Mucosa of rectum (tissue), 2 donors: ENCODE measurements at regions not wholly inside any gene's neighbourhood (a gene's known extent, or its start where the extent isn't known, plus 50 kb on each side); places are given as distances from the start of the nearest gene placed in this dataset.
"Not testable (repeated sequence)": the region's sequence is repeated elsewhere in the genome, so short reads cannot be mapped to it uniquely, and the experiment has no call there.

ENCODE experiments used
- H3K27ac ChIP-seq, 2 donors: one replicate each; pipeline ENCODE4 v1.7.0; 2013; ENCODE audit warnings: inconsistent platforms in 2 of 2, low read depth in 2 of 2, low read length in 2 of 2
- H3K27me3 ChIP-seq, 2 donors: one replicate each; pipeline ENCODE4 v1.7.0; 2013; ENCODE audit warnings: low read length in 2 of 2; ENCODE audit not compliant: control insufficient read depth in 2 of 2, insufficient read depth in 2 of 2
- H3K36me3 ChIP-seq, 2 donors: one replicate each; pipeline ENCODE4 v1.7.0; 2013; ENCODE audit warnings: low read length in 2 of 2; ENCODE audit not compliant: control insufficient read depth in 2 of 2, insufficient read depth in 2 of 2
- H3K4me1 ChIP-seq, 2 donors: one replicate each; pipeline ENCODE4 v1.7.0; 2013; ENCODE audit warnings: low read length in 2 of 2, mild to moderate bottlenecking in 1 of 2; ENCODE audit not compliant: control insufficient read depth in 2 of 2, insufficient read depth in 2 of 2
- H3K4me3 ChIP-seq, 2 donors: one replicate each; pipeline ENCODE4 v1.7.0; 2013; ENCODE audit warnings: low read length in 2 of 2
- H3K9ac ChIP-seq, 2 donors: one replicate each; pipeline ENCODE4 v1.7.0; 2013; ENCODE audit warnings: low read length in 2 of 2, low read depth in 1 of 2, mild to moderate bottlenecking in 1 of 2
- H3K9me3 ChIP-seq, 2 donors: one replicate each; pipeline ENCODE4 v1.7.0; 2013; ENCODE audit warnings: low read length in 2 of 2; ENCODE audit not compliant: control insufficient read depth in 2 of 2
- donor health status: healthy.
- donor health status: Normal muscosa, but diverticular disease.

GRCh38 chr18:76708071-76708721, 114.2 kb upstream of the ZNF236 start:
- Histone ChIP-seq H3K27me3 (no peaks in the 10 kb centered on the region), H3K4me1 (no peaks in the 10 kb centered on the region), H3K36me3 (no peaks in the 10 kb centered on the region), H3K9me3 (no peaks in the 10 kb centered on the region), H3K4me3 (no peak overlapping the region), H3K27ac (no peak overlapping the region), H3K9ac (no peak overlapping the region)

GRCh38 chr18:76707534-76707933, 114.8 kb upstream of the ZNF236 start:
- no peak overlapping the region for H3K27ac ChIP-seq
- H3K4me3 ChIP-seq = no peak overlapping the region
- H3K27me3 ChIP-seq = no peaks in the 10 kb centered on the region
- no peak overlapping the region for H3K9ac ChIP-seq
- H3K9me3 ChIP-seq = no peaks in the 10 kb centered on the region
- H3K36me3 ChIP-seq = no peaks in the 10 kb centered on the region
- no peaks in the 10 kb centered on the region for H3K4me1 ChIP-seq

DNA sequence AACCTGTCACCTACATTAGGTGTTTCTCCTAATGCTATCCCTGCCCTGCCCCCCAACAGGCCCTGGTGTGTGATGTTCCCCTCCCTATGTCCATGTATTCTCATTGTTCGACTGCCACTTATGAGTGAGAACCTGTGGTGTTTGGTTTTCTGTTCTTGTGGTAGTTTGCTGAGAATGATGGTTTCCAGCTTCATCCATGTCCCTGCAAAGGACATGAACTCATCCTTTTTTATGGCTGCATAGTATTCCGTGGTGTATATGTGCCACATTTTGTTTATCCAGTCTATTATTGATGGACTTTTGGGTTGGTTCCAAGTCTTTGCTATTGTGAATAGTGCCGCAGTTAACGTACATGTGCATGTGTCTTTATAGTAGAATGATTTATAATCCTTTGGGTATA, 117.8 kb upstream of the ZNF236 start:
- not testable (repeated sequence) for H3K36me3 ChIP-seq, H3K9me3 ChIP-seq, H3K4me3 ChIP-seq, H3K4me1 ChIP-seq, H3K27me3 ChIP-seq, H3K27ac ChIP-seq, H3K9ac ChIP-seq

GRCh38 chr18:76699923-76700322, 122.4 kb upstream of the ZNF236 start:
- H3K4me1 ChIP-seq = peaks cover 0 to 5% of the 10 kb centered on the region in 2 donors
- H3K27me3 ChIP-seq = peaks cover 0 to 2% of the 10 kb centered on the region in 2 donors
- no peak overlapping the region for H3K4me3 ChIP-seq
- no peak overlapping the region for H3K27ac ChIP-seq
- H3K9ac ChIP-seq = no peak overlapping the region
- no peaks in the 10 kb centered on the region for H3K9me3 ChIP-seq
- no peaks in the 10 kb centered on the region for H3K36me3 ChIP-seq

- Histone ChIP-seq H3K4me3 (peak overlapping the region; percentile 30 to 39), H3K36me3 (no peaks in the 10 kb centered on the region), H3K27me3 (peaks cover 0 to 2% of the 10 kb centered on the region in 2 donors), H3K9me3 (no peaks in the 10 kb centered on the region), H3K27ac (no peak overlapping the region), H3K9ac (no peak overlapping the region), H3K4me1 (peaks cover 0 to 5% of the 10 kb centered on the region in 2 donors)
These were observed 124.9 kb upstream of the ZNF236 start for GRCh38 chr18:76697441-76697901.

DNA sequence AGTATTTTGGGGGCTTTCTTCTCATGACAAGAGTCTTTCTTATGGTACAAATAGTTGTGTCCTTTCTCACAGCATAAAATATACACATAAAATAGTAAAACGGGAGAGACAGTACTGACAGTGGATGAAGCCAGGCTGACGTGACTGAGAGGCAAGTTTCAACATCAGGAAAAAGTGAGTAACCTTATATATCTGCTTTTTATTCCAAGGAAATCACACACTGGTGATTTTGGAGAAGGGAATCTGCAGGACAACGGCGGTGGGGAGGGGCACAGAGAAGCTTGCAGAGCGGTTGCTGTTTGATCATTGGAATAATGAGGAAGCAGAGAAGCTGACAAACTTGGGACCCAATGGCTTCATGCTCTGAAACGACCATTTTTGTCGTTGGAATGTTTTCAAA, 130.6 kb upstream of the ZNF236 start:
- H3K9me3 ChIP-seq = no peaks in the 10 kb centered on the region
- H3K27me3 ChIP-seq = no peaks in the 10 kb centered on the region
- H3K27ac ChIP-seq = no peak overlapping the region
- no peaks in the 10 kb centered on the region for H3K4me1 ChIP-seq
- no peak overlapping the region for H3K9ac ChIP-seq
- no peaks in the 10 kb centered on the region for H3K36me3 ChIP-seq
- no peak overlapping the region for H3K4me3 ChIP-seq

- no peaks in the 10 kb centered on the region for H3K9me3 ChIP-seq
- no peak overlapping the region for H3K4me3 ChIP-seq
- no peak overlapping the region for H3K9ac ChIP-seq
- no peaks in the 10 kb centered on the region for H3K36me3 ChIP-seq
- no peak overlapping the region for H3K27ac ChIP-seq
- H3K4me1 ChIP-seq = no peaks in the 10 kb centered on the region
- no peaks in the 10 kb centered on the region for H3K27me3 ChIP-seq
These were observed 132.6 kb upstream of the ZNF236 start for GRCh38 chr18:76689646-76690264.

GRCh38 chr18:76688724-76689472, 133.5 kb upstream of the ZNF236 start:
- Histone ChIP-seq H3K27me3 (no peaks in the 10 kb centered on the region), H3K9me3 (no peaks in the 10 kb centered on the region), H3K4me1 (no peaks in the 10 kb centered on the region), H3K4me3 (no peak overlapping the region), H3K27ac (no peak overlapping the region), H3K36me3 (no peaks in the 10 kb centered on the region), H3K9ac (no peak overlapping the region)

GRCh38 chr18:76687304-76687962, 134.9 kb upstream of the ZNF236 start:
- H3K9me3 ChIP-seq = no peaks in the 10 kb centered on the region
- no peak overlapping the region for H3K27ac ChIP-seq
- no peaks in the 10 kb centered on the region for H3K4me1 ChIP-seq
- H3K9ac ChIP-seq = no peak overlapping the region
- no peak overlapping the region for H3K4me3 ChIP-seq
- H3K36me3 ChIP-seq = no peaks in the 10 kb centered on the region
- H3K27me3 ChIP-seq = no peaks in the 10 kb centered on the region

GRCh38 chr18:76686737-76687231, 135.6 kb upstream of the ZNF236 start:
- Histone ChIP-seq H3K27me3 (no peaks in the 10 kb centered on the region), H3K9me3 (no peaks in the 10 kb centered on the region), H3K27ac (no peak overlapping the region), H3K4me3 (no peak overlapping the region), H3K4me1 (no peaks in the 10 kb centered on the region), H3K9ac (no peak overlapping the region), H3K36me3 (no peaks in the 10 kb centered on the region)
